IMR-90 (cell line): ENCODE measurements at regions not wholly inside any gene's neighbourhood (a gene's known extent, or its start where the extent isn't known, plus 50 kb on each side); places are given as distances from the start of the nearest gene placed in this dataset.

Experiments used
- BHLHE40 ChIP-seq: fragments of 150-350 bp; IDR thresholded peaks from 2 replicates; pipeline ENCODE4 v1.6.1; 2016; ENCODE audit warnings: mild to moderate bottlenecking, low read depth, low read length
- CHD1 ChIP-seq: IDR thresholded peaks from 2 replicates; pipeline ENCODE4 v1.6.1; 2012; ENCODE audit warnings: low read depth, low read length, improper control_type of control experiment
- CTCF ChIP-seq: conservative IDR thresholded peaks from 2 replicates; pipeline ENCODE4 v1.5.1; 2012; ENCODE audit warnings: mild to moderate bottlenecking, low read depth, low read length, improper control_type of control experiment
- FOS ChIP-seq: fragments of 150-350 bp; IDR thresholded peaks from 2 replicates; pipeline ENCODE4 v1.6.1; 2016; ENCODE audit warnings: low read depth, low read length
- NFE2L2 ChIP-seq: fragments of 150-350 bp; IDR thresholded peaks from 2 replicates; pipeline ENCODE4 v1.6.1; 2016; ENCODE audit warnings: low read depth, mild to moderate bottlenecking, low read length
- POLR2A ChIP-seq: IDR thresholded peaks from 2 replicates; pipeline ENCODE4 v1.6.1; 2012; ENCODE audit warnings: mild to moderate bottlenecking, low read depth, low read length
- RAD21 ChIP-seq: IDR thresholded peaks from 2 replicates; pipeline ENCODE4 v1.6.1; 2012; ENCODE audit warnings: low read length, improper control_type of control experiment
- RFX5 ChIP-seq: IDR thresholded peaks from 2 replicates; pipeline ENCODE4 v1.8.0; 2012; ENCODE audit warnings: low read depth, mild to moderate bottlenecking, low read length, moderate library complexity
- TF ChIP-seq, protein P1 (sequence below): fragments of 150-350 bp; IDR thresholded peaks from 2 replicates; pipeline ENCODE4 v1.6.1; 2016; ENCODE audit warnings: low read depth, mild to moderate bottlenecking, low read length, moderate library complexity, borderline replicate concordance

DNA sequence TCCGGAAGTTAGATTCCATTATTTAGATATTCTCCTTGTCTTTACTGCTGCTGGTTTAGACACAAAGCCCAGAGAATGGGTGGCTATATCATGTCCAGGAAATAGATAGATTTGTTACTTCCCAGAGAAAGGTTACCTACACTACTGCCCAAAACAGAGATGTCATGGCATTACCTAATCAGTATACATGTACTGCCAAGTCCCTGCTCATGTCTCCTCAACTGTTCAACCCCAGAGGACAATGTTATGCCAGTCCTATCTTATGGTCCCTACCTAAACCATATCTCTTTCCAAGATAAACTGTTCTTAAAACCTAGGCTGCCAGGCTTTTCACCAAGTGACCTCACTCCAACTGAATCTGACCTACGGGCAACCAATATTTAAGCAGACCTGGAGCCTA, 209.5 kb upstream of the AR start:
- no peak for TF ChIP-seq NFE2L2
- no peak for TF ChIP-seq CTCF
- TF ChIP-seq, protein P1, sequence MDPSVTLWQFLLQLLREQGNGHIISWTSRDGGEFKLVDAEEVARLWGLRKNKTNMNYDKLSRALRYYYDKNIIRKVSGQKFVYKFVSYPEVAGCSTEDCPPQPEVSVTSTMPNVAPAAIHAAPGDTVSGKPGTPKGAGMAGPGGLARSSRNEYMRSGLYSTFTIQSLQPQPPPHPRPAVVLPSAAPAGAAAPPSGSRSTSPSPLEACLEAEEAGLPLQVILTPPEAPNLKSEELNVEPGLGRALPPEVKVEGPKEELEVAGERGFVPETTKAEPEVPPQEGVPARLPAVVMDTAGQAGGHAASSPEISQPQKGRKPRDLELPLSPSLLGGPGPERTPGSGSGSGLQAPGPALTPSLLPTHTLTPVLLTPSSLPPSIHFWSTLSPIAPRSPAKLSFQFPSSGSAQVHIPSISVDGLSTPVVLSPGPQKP, result no peak
- TF ChIP-seq POLR2A, result no peak
- no peak for TF ChIP-seq RAD21
- TF ChIP-seq RFX5, result no peak
- TF ChIP-seq FOS, result no peak
- TF ChIP-seq BHLHE40, result no peak
- no peak for TF ChIP-seq CHD1
